Subcutaneous abdominal adipose tissue (tissue), 5 donors: ENCODE measurements at regions not wholly inside any gene's neighbourhood (a gene's known extent, or its start where the extent isn't known, plus 50 kb on each side); places are given as distances from the start of the nearest gene placed in this dataset.

ENCODE experiments used
- H3K27ac ChIP-seq: one replicate; pipeline ENCODE4 v1.7.0; 2013; ENCODE audit warnings: low read depth, mild to moderate bottlenecking, inconsistent platforms, low read length, moderate library complexity
- H3K27me3 ChIP-seq, 5 donors: one replicate each; pipeline ENCODE4 v1.7.0; 2013; ENCODE audit warnings: low read length in 5 of 5, inconsistent platforms in 1 of 5; ENCODE audit not compliant: control insufficient read depth in 5 of 5, insufficient read depth in 4 of 5
- H3K36me3 ChIP-seq, 5 donors: one replicate each; pipeline ENCODE4 v1.7.0; 2013; ENCODE audit warnings: low read length in 5 of 5; ENCODE audit not compliant: control insufficient read depth in 5 of 5, insufficient read depth in 5 of 5
- H3K4me1 ChIP-seq, 5 donors: one replicate each; pipeline ENCODE4 v1.7.0; 2013; ENCODE audit warnings: low read length in 5 of 5, mild to moderate bottlenecking in 3 of 5, moderate library complexity in 1 of 5; ENCODE audit not compliant: control insufficient read depth in 5 of 5, insufficient read depth in 5 of 5
- H3K4me3 ChIP-seq, 5 donors: one replicate each; pipeline ENCODE4 v1.7.0; 2013; ENCODE audit warnings: low read length in 5 of 5, low read depth in 1 of 5
- H3K9ac ChIP-seq, 5 donors: one replicate each; pipeline ENCODE4 v1.7.0; 2013; ENCODE audit warnings: low read length in 5 of 5, mild to moderate bottlenecking in 4 of 5, moderate library complexity in 3 of 5
- H3K9me3 ChIP-seq, 5 donors: one replicate each; pipeline ENCODE4 v1.7.0; 2013; ENCODE audit warnings: low read length in 5 of 5; ENCODE audit not compliant: control insufficient read depth in 5 of 5
- donor health status: healthy.
- donor health status: healthy.
- donor health status: healthy.
- donor health status: healthy.
- donor health status: healthy.

DNA sequence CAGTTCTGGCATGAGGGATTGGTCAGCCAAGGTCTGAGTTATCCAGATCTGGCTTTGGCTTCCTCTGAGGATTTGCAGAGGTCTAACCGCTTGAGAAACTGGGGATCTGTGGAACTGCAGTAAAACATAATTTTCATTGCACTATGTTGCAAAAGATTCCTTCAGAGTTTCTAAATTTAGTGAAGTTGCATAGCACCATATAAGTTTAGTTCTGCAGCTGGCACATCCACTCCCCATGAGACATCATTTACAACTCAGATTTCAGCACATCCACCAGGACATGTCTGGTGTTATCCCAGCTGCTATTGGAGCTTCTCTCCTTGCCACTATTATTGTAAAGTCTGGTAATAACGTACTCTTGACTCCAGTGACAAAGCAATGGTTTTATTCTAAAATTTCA is 181.5 kb downstream of the CWF19L2 start:
- peaks cover 0 to 6% (median 0%) of the 10 kb centered on the region in 5 donors for H3K4me1 ChIP-seq
- no peaks in the 10 kb centered on the region for H3K27me3 ChIP-seq
- no peak overlapping the region for H3K27ac ChIP-seq
- H3K36me3 ChIP-seq: no peaks in the 10 kb centered on the region
- H3K9ac ChIP-seq: no peak overlapping the region
- no peak overlapping the region for H3K4me3 ChIP-seq
- H3K9me3 ChIP-seq: peaks cover 0 to 8% (median 5%) of the 10 kb centered on the region in 5 donors

DNA sequence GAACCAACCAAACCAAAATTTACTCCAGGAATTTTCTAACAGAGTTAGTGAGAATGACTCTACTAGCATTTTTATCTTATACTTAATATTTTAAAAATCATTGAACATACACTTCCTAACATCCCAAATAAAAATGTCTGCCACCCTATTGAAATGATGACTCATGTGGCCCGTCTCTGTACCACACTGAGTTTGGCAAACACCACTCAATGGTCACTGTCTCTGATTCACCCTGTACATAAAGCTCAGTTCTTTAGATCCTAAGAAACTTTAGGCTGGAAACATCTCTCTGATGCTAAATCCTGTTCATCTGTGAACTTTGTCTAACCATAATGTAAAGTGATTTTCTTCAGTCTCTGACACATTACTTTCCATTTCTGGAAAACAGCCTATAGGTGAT is 182.0 kb downstream of the CWF19L2 start:
- no peaks in the 10 kb centered on the region for H3K36me3 ChIP-seq
- peaks cover 0 to 8% (median 5%) of the 10 kb centered on the region in 5 donors for H3K9me3 ChIP-seq
- no peak overlapping the region for H3K4me3 ChIP-seq
- no peak overlapping the region for H3K27ac ChIP-seq
- H3K27me3 ChIP-seq: no peaks in the 10 kb centered on the region
- no peak overlapping the region for H3K9ac ChIP-seq
- H3K4me1 ChIP-seq: peaks cover 0 to 6% (median 0%) of the 10 kb centered on the region in 5 donors

DNA sequence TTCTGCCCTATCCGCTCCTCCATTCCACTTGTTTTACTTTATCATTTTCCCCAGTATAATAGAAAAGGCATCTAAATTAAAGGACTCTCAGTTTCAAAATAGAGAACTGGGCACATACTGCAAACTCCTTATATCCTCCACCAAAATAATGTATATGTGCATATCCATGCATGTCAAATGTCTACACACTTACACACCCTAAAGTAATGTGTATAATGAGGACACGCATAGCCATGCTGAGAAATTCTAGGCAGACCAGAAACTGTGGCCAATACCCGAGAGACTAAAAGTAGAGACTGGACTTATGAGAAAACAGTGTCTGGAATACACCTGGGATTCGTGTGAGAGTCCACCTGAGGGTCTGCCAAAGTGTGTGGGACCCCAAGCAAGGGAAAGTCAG is 183.5 kb downstream of the CWF19L2 start:
- H3K36me3 ChIP-seq: no peaks in the 10 kb centered on the region
- H3K9ac ChIP-seq: no peak overlapping the region
- H3K9me3 ChIP-seq: peaks cover 0 to 3% (median 0%) of the 10 kb centered on the region in 5 donors
- no peaks in the 10 kb centered on the region for H3K27me3 ChIP-seq
- H3K27ac ChIP-seq: no peak overlapping the region
- H3K4me3 ChIP-seq: no peak overlapping the region
- peaks cover 0 to 6% (median 0%) of the 10 kb centered on the region in 5 donors for H3K4me1 ChIP-seq

DNA sequence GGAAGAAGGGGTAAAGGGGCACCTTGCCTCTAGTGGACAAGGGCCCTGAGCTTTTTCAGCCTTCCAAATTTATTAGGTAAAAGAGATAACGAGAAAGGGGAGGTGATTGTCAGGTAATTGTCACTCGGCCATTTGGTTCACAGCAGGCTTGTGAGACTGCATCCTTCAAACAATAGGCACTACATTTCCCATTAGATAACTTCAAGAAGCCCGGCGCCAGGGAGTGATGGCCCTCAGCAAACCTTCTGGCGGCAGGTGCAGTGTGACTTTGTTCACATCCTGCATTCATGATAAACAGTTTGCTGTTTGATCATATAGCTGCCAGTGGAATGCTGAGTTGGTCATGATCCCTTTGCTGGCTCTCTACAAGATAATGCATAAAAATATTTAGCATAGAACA is 185.1 kb downstream of the CWF19L2 start:
- no peak overlapping the region for H3K4me3 ChIP-seq
- H3K27ac ChIP-seq: no peak overlapping the region
- H3K9ac ChIP-seq: no peak overlapping the region
- no peaks in the 10 kb centered on the region for H3K36me3 ChIP-seq
- no peaks in the 10 kb centered on the region for H3K9me3 ChIP-seq
- H3K4me1 ChIP-seq: peaks cover 0 to 6% (median 0%) of the 10 kb centered on the region in 5 donors
- H3K27me3 ChIP-seq: no peaks in the 10 kb centered on the region

DNA sequence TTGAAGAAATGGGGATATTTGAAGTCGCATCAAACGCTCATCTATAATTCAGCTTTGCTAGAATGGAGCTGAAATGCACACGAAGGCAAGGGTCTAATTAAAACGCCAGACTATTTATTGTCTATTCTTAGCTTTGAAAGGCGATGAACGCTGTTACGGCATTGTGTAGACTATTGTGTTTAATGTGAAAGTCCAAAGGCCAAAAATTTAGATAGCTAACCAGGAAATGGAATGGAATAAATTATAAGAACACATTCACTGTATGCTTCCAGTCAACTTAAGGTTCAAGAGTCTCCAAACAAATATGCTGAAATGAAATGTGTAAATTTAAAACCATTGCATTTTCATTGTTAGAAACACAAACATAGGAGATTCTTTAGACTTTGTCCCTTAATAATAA is 186.2 kb downstream of the CWF19L2 start:
- no peaks in the 10 kb centered on the region for H3K27me3 ChIP-seq
- peaks cover 0 to 7% (median 0%) of the 10 kb centered on the region in 5 donors for H3K4me1 ChIP-seq
- no peaks in the 10 kb centered on the region for H3K9me3 ChIP-seq
- H3K36me3 ChIP-seq: no peaks in the 10 kb centered on the region
- H3K4me3 ChIP-seq: no peak overlapping the region
- H3K9ac ChIP-seq: no peak overlapping the region
- H3K27ac ChIP-seq: no peak overlapping the region

DNA sequence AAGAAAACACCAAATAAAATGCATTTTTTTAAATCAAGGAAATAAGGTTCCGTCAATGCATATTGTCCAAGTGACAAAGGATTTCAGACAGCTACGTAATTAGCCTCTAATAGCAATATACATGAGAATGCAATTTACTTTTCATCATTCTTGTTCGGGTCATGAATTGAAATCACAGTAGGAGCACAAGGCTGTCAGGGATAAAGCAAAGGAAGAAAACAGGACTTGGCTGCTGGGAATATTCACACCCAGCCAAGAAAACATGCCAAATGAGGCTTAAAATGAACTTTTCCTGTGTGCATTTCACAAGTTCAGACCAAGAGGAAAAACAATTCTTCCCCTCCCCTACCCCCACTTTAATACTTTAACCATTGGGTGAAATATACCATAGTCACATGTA is 188.6 kb downstream of the CWF19L2 start:
- no peak overlapping the region for H3K27ac ChIP-seq

DNA sequence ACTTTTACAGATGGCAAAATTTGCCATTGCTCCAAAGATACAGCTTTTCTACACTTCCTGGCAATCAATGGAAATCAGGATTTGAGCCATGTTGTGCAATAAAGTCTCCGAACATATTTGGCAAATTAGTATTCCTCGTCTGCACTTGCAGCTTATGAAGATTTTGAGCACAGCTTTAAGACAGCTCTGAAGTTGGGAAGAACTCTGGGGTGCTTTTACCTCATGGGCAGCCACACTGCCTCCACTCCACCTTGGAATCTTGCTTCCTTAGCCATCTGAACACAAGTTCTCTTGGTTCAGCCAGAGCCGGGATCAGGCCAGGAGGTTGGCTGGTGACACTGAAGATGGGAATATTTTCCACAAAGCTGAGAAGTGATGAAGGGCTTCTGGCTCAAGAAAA is 191.2 kb downstream of the CWF19L2 start:
- H3K36me3 ChIP-seq: no peaks in the 10 kb centered on the region
- H3K9me3 ChIP-seq: no peaks in the 10 kb centered on the region
- no peaks in the 10 kb centered on the region for H3K27me3 ChIP-seq
- no peak overlapping the region for H3K4me3 ChIP-seq
- no peak overlapping the region for H3K9ac ChIP-seq
- H3K27ac ChIP-seq: no peak overlapping the region
- H3K4me1 ChIP-seq: peaks cover 0 to 8% (median 0%) of the 10 kb centered on the region in 5 donors

More for the DNA sequence above, 188.6 kb downstream of the CWF19L2 start:
- peaks cover 0 to 8% (median 0%) of the 10 kb centered on the region in 5 donors for H3K4me1 ChIP-seq
- no peaks in the 10 kb centered on the region for H3K36me3 ChIP-seq
- H3K9ac ChIP-seq: no peak overlapping the region
- H3K4me3 ChIP-seq: no peak overlapping the region
- no peaks in the 10 kb centered on the region for H3K27me3 ChIP-seq
- no peaks in the 10 kb centered on the region for H3K9me3 ChIP-seq

DNA sequence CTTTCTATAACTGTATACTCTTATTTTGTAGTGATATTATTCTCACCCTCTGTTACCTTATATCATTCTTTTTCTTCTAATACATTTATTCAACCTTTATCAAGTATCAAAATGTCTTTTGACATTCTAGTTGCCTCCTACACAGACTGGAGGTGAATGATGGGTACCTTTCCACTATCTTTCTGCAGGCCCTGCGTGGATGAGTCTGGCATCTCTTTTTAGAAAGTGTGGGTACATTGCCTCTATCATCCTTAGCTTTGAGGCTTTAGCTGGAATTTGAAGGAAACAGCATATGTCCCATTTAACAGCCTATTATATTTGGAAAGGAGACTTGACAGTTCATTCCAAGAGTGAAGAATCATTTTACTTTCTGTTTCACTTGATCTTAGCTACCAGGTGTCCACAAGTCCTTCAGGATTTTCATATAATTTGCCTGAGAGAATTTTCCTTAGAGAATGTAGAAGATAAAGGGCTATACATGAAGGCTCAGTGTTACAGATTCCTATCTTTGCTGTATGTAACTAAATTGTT is 192.0 kb downstream of the CWF19L2 start:
- Histone ChIP-seq H3K36me3 (no peaks in the 10 kb centered on the region), H3K9me3 (no peaks in the 10 kb centered on the region), H3K27me3 (peaks cover 0 to 3% (median 0%) of the 10 kb centered on the region in 5 donors), H3K4me3 (no peak overlapping the region), H3K9ac (no peak overlapping the region), H3K4me1 (peaks cover 0 to 8% (median 0%) of the 10 kb centered on the region in 5 donors), H3K27ac (no peak overlapping the region)

DNA sequence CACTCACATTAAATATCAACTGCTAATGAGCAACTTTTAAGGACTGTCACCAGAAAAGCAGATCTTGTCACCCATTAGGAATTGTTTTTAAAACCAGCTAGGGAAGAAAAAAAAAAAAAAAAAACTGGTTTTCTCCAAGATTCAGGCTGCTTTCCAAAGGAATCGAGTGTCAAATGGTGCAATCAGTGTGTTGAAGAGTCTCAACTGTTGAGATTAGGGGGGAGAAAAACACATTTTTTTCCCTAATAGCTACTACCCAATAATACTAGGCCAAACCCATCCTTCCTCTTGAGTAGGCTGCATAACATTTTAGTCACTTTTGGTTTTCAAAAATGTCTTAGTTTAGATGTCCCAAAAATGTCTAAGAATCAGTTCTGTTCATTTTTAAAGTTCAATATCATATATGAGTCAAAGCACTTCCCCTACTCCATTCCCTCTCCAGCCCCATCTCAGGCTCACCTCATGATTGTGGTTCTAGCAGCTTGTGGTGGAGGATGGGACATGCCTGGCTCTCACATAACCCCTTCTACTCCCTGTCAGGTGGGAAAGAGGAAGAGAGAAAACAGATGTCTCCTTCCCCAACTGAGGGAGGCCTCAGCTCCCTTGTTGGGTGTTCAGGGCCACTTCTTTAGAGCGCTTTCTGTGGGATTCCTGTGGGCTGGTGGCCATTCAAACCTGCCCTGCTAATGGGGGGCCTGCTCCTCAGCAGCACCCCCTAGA is 193.6 kb downstream of the CWF19L2 start:
- no peaks in the 10 kb centered on the region for H3K9me3 ChIP-seq
- peaks cover 0 to 3% (median 0%) of the 10 kb centered on the region in 5 donors for H3K27me3 ChIP-seq
- peaks cover 0 to 8% (median 0%) of the 10 kb centered on the region in 5 donors for H3K4me1 ChIP-seq
- H3K4me3 ChIP-seq: no peak overlapping the region
- H3K27ac ChIP-seq: no peak overlapping the region
- H3K36me3 ChIP-seq: no peaks in the 10 kb centered on the region
- H3K9ac ChIP-seq: no peak overlapping the region

DNA sequence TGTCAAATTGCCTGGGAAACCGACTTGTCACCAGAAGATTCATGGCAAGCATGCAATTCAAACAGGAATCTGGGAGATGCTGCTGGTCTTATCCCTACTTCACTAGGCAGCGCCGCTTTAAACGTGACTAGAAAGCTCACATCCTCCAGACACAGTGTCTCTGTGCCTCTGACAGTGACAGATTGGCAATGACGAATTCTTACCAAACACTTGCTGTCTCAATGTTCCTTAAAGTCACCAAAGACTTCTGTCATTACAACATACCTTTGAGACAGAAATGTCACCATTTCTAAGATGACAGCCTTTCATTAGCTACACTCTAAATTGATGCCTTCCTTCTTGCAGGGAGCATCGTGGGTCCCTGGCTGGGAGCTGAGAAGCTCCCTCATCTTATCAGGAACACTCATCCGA is 197.8 kb downstream of the CWF19L2 start:
- Histone ChIP-seq H3K36me3 (no peaks in the 10 kb centered on the region), H3K4me1 (no peaks in the 10 kb centered on the region), H3K4me3 (no peak overlapping the region), H3K9ac (no peak overlapping the region), H3K27ac (no peak overlapping the region), H3K9me3 (no peaks in the 10 kb centered on the region), H3K27me3 (peaks cover 0 to 4% (median 0%) of the 10 kb centered on the region in 5 donors)
